Neutrophil (primary cell): ENCODE measurements at regions not wholly inside any gene's neighbourhood (a gene's known extent, or its start where the extent isn't known, plus 50 kb on each side); places are given as distances from the start of the nearest gene placed in this dataset.

Experiments used
- H3K27ac ChIP-seq: fragments of 200-600 bp; sonication (generic); 2 replicates; pipeline ENCODE4 v1.5.1; 2016; ENCODE audit warnings: mild to moderate bottlenecking, moderate library complexity
- H3K27me3 ChIP-seq: fragments of 200-600 bp; sonication (generic); 2 replicates; pipeline ENCODE4 v1.6.0; 2016; ENCODE audit warnings: mild to moderate bottlenecking
- H3K36me3 ChIP-seq: fragments of 200-600 bp; sonication (generic); 2 replicates; pipeline ENCODE4 v1.5.1; 2017
- H3K4me1 ChIP-seq, 2 experiments: fragments of 200-600 bp in 1 of 2; sonication (generic) in 1 of 2; 1 replicate in 1 of 2; 2 replicates in 1 of 2; pipeline versions ENCODE4 v1.5.1 to v1.6.1; 2013 to 2016; ENCODE audit warnings: low read depth in 1 of 2, low read length in 1 of 2, mild to moderate bottlenecking in 1 of 2, moderate library complexity in 1 of 2; ENCODE audit not compliant: control insufficient read depth in 1 of 2, insufficient read depth in 1 of 2
- H3K4me3 ChIP-seq, 2 experiments: fragments of 200-600 bp in 1 of 2; sonication (generic) in 1 of 2; 1 replicate in 1 of 2; 2 replicates in 1 of 2; pipeline ENCODE4 v1.5.1; 2013 to 2016; ENCODE audit warnings: low read depth in 1 of 2, low read length in 1 of 2, mild to moderate bottlenecking in 1 of 2, moderate library complexity in 1 of 2
- H3K9me3 ChIP-seq: fragments of 200-600 bp; sonication (generic); 2 replicates; pipeline ENCODE4 v1.5.1; 2016
- TF ChIP-seq, protein P1 (sequence below): fragments of 200-600 bp; sonication (generic); IDR thresholded peaks from 2 replicates; pipeline ENCODE4 v1.5.1; 2016; ENCODE audit warnings: antibody characterized with exemption

DNA sequence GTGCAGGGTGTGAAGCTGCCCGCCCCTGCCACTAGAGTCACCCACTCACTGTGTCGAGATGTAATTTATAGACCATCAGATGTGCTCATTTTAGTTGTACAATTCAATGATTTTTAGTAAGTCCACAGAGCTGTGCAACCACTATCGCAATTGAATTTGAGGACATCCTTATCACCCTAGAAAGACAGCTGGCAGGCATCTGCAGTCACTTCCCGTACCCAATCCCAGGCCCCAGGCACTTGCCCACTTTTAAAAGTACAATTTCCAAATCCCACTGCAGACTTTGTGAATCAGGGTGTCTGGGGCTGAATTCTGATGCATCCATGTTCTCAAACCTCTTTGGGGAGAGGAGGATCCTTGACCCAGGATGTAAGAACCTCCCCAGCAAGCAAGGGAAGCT lies 521.3 kb upstream of the SALL3 start:
- no peaks in the 10 kb centered on the region for H3K27me3 ChIP-seq
- no peaks in the 10 kb centered on the region for H3K4me1 ChIP-seq
- TF ChIP-seq, protein P1, sequence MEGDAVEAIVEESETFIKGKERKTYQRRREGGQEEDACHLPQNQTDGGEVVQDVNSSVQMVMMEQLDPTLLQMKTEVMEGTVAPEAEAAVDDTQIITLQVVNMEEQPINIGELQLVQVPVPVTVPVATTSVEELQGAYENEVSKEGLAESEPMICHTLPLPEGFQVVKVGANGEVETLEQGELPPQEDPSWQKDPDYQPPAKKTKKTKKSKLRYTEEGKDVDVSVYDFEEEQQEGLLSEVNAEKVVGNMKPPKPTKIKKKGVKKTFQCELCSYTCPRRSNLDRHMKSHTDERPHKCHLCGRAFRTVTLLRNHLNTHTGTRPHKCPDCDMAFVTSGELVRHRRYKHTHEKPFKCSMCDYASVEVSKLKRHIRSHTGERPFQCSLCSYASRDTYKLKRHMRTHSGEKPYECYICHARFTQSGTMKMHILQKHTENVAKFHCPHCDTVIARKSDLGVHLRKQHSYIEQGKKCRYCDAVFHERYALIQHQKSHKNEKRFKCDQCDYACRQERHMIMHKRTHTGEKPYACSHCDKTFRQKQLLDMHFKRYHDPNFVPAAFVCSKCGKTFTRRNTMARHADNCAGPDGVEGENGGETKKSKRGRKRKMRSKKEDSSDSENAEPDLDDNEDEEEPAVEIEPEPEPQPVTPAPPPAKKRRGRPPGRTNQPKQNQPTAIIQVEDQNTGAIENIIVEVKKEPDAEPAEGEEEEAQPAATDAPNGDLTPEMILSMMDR: no peak
- H3K4me3 ChIP-seq: no peak overlapping the region
- no peaks in the 10 kb centered on the region for H3K36me3 ChIP-seq
- no peak overlapping the region for H3K27ac ChIP-seq
- no peaks in the 10 kb centered on the region for H3K9me3 ChIP-seq

DNA sequence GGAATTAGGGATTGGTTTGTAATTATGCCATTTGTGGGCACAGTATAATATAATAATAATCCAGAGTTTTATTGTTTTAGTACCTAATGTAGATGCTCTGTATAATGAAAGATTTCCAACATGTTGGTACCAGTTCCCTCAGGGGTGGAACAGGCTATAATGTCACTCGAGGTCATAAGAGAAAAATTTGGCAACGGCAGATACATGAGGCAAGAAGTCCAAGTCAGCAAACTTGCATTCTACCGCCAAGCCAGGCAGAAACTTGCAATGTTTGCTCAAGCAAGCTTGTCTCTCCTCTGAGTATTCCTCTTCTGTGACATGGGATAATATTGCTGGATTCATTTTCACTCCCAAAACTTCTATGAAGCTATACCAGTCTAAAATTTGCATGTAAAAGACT lies 520.0 kb upstream of the SALL3 start:
- TF ChIP-seq, protein P1: no peak
- Histone ChIP-seq H3K9me3 (no peaks in the 10 kb centered on the region), H3K27ac (no peak overlapping the region), H3K4me1 (no peaks in the 10 kb centered on the region), H3K4me3 (no peak overlapping the region), H3K36me3 (no peaks in the 10 kb centered on the region), H3K27me3 (no peaks in the 10 kb centered on the region)

DNA sequence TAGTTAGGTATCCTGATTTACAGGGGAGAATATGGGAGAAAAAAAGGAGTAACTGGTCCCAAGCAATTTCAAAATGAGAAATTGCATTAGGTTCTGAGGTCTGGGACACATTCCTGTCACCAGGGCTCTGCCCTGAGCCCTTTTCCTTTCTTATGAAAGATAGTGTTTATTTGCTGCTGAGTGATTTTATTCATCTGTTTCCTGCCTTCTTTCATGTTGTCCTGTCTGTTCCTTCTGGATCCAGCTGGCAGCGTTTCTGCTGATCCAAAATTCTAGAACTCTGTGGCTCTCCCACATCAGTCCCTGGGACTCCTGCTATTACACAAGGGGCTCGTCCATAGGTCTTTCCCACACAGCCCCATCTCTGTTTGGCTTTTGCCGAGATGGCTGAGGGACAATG lies 519.1 kb upstream of the SALL3 start:
- H3K27ac ChIP-seq: no peak overlapping the region
- H3K4me3 ChIP-seq: no peak overlapping the region
- H3K36me3 ChIP-seq: no peaks in the 10 kb centered on the region
- no peaks in the 10 kb centered on the region for H3K4me1 ChIP-seq
- TF ChIP-seq, protein P1: no peak
- H3K27me3 ChIP-seq: no peaks in the 10 kb centered on the region
- H3K9me3 ChIP-seq: no peaks in the 10 kb centered on the region

DNA sequence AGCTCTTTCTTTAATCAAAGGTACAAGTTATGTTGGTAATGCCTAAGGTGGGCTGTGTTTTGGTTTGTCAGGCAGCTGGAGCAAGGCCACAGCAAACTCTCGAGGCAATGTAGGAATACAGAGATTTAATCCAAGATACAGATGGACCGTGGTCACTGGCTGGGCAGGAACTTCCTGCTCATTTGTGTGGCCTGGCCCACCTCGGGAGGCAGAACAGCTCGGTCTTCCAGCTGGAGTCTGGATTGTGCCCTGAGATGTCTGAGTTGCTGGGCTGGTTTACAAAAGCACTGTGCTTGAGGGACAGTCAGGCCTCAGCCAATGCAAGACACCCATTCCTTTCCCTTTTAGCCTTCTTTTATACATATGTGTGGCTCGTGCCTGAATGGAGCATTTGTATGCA lies 506.1 kb upstream of the SALL3 start:
- Histone ChIP-seq H3K4me1 (no peaks in the 10 kb centered on the region), H3K36me3 (no peaks in the 10 kb centered on the region), H3K4me3 (no peak overlapping the region), H3K27me3 (no peaks in the 10 kb centered on the region), H3K27ac (no peak overlapping the region), H3K9me3 (no peaks in the 10 kb centered on the region)
- TF ChIP-seq, protein P1: no peak

DNA sequence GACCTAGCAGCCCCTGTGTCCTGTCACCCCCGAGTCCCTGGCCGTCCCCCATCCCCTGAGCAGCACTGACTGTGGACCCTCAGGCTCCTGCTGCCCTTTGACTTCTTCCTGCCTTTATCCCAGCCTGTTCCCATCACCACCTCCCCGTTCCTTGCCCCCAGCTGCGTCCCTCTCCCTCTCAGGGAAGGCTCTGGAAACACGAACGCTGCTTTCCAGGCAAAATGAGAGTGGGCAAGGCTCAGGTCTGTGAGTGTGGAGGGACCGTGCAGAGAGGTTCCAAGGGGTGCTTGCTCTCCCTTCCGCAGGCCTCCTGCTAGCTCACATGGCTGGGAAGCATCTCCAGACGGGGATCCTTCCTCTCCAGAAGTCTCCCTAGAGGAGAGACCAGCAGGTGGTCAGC lies 501.8 kb upstream of the SALL3 start:
- Histone ChIP-seq H3K9me3 (no peaks in the 10 kb centered on the region), H3K27ac (no peak overlapping the region), H3K27me3 (no peaks in the 10 kb centered on the region), H3K4me1 (no peaks in the 10 kb centered on the region), H3K4me3 (no peak overlapping the region), H3K36me3 (no peaks in the 10 kb centered on the region)
- TF ChIP-seq, protein P1: no peak

DNA sequence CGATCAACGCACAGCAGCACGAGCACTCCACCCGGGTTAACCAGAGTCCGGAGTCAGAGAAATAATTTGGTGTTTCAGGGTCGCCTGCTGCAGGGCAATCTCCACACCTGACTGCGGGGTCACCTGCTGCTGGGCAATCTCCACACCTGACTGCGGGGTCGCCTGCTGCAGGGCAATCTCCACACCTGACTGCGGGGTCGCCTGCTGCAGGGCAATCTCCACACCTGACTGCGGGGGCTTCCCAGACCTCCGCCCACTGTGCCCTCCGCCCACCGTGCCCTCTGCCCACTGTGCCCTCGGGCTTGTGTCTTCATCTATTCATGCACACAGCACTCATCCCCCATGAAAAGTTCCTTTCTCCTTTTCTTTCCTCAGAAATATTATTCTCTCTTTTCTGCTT lies 500.2 kb upstream of the SALL3 start:
- H3K9me3 ChIP-seq: no peaks in the 10 kb centered on the region
- TF ChIP-seq, protein P1: no peak
- no peaks in the 10 kb centered on the region for H3K27me3 ChIP-seq
- H3K4me1 ChIP-seq: no peaks in the 10 kb centered on the region
- no peaks in the 10 kb centered on the region for H3K36me3 ChIP-seq
- H3K4me3 ChIP-seq: no peak overlapping the region
- no peak overlapping the region for H3K27ac ChIP-seq
